ENCODE measurements at regions not wholly inside any gene's neighbourhood (a gene's known extent, or its start where the extent isn't known, plus 50 kb on each side); places are given as distances from the start of the nearest gene placed in this dataset.

DNA sequence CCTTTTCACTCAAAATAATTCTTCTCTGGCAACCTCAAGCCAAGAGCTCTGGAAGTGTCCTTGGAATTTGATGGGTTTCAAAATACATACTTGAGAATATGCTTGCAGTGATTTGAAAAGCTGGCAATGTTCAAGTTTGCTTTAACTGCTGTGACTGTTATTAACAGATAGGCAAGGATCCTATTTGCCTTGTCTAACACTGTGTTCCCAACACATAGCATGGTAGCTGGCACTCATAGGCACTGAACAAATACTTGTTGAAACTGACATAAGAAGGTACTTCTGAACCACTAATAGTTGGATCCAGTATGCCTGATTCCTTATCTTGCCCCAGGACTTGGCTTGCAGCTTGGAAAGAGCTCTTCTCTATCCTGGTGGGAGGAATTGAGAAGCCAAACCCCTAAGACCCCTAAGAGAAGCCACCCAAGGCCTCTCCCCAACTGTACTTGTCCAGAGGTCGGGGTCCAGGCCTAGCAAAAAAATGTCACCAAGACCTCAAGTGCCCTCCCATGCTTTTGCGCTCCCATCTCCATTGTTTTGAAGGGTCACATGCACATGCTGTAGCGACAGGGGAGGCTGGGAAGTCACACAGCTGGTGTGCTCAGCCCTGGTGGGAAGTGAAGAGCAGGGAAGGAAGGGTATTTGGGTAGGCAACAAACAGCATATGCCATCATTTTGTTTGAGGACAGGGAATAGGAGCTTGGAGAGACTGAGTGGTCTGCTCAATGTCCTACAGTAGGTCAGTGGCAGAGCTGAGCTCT lies 118.4 kb upstream of the HAAO start:
- Mint-ChIP-seq H3K9me3 (peaks cover 5% of the 10 kb centered on the region), H3K27ac (no peak overlapping the region), H3K4me3 (no peak overlapping the region), H3K36me3 (ENCODE audit: low read depth) (no peaks in the 10 kb centered on the region), H3K4me1 (peaks cover 43% of the 10 kb centered on the region), H3K27me3 (ENCODE audit: low read depth, poor library complexity) (peaks cover 19% of the 10 kb centered on the region)
- no peak for DNase-seq
- TF ChIP-seq, protein P1, sequence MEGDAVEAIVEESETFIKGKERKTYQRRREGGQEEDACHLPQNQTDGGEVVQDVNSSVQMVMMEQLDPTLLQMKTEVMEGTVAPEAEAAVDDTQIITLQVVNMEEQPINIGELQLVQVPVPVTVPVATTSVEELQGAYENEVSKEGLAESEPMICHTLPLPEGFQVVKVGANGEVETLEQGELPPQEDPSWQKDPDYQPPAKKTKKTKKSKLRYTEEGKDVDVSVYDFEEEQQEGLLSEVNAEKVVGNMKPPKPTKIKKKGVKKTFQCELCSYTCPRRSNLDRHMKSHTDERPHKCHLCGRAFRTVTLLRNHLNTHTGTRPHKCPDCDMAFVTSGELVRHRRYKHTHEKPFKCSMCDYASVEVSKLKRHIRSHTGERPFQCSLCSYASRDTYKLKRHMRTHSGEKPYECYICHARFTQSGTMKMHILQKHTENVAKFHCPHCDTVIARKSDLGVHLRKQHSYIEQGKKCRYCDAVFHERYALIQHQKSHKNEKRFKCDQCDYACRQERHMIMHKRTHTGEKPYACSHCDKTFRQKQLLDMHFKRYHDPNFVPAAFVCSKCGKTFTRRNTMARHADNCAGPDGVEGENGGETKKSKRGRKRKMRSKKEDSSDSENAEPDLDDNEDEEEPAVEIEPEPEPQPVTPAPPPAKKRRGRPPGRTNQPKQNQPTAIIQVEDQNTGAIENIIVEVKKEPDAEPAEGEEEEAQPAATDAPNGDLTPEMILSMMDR (IDR thresholded peaks at IDR 0.05), result no peak

DNA sequence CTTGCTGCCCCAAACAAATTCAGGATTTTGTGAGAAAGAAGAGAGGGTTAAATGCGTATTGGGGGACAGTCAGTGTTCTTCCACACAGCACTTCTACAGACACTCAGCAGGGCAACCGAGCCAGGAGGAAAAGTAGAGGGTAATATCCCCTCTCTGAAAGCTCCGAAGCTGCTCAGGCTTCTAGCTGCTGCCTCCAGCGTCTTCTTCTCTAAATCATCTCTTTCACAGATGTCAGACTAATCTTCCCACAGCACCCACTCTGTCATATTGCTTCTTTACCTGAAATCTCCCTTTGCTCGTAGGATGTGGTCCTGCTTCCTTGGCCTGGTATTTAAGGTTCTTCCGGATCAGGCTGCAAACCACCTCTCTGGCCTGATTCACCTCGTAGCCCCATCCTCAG lies 117.6 kb upstream of the HAAO start:
- Mint-ChIP-seq H3K4me3 (no peak overlapping the region), H3K27ac (peak overlapping the region; percentile 17), H3K9me3 (peaks cover 3% of the 10 kb centered on the region), H3K27me3 (ENCODE audit: low read depth, poor library complexity) (peaks cover 19% of the 10 kb centered on the region), H3K36me3 (ENCODE audit: low read depth) (no peaks in the 10 kb centered on the region), H3K4me1 (peaks cover 47% of the 10 kb centered on the region)
- TF ChIP-seq, protein P1 (IDR thresholded peaks at IDR 0.05), result no peak
- DNase-seq, result no peak

DNA sequence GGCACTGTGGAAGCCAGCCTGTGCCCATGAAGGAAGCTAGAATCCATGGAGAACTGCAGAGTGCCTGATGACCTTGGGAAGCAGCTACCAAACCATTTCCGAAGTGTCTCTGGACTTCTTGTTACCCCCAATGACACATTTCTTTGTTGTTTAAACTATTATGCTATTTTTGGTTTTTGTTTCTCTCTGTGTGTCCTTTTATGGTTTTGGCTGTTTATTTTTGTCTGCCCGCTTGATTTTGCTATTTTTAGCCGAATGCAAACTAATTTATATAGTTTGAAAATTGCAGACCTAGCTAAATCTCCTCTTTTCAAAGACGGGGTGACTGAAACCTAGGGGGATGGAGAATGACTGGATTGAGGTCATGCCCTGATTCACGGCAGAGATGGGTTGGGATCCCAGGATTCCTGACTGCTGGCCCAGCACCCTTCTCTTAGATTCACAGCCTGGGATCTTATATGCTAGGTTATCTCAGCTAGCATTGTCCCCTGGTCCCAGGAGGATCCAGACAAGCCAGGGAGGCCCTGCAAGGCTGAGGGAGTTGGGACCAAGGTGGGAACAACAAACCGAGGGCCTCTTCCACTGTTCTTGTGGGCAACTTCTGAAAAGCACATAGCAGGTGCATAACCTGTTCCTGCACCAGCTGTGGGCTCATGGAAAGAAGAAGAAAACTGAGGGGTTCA lies 116.3 kb upstream of the HAAO start:
- peaks cover 61% of the 10 kb centered on the region for H3K4me1 Mint-ChIP-seq
- H3K27ac Mint-ChIP-seq, result peak overlapping the region; percentile 54

DNA sequence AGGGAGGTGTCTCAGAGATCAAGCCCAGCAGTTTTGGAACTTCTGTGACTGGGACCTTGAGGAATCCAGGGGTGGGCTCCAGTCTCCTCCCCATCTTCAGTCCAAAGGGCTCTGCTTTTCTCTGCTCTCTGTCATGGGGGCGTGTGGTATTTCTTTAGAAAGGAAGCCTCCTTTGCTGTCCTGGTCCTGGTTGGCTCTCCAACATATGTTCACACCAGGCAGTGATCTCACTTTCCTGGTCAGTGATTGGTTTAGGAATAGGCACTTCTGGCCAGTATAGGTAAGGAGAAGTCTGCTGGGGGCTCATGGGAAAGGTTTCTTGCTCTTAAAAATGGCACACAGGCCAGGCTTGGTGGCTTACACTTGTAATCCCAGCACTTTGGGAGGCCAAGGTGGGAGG lies 115.5 kb upstream of the HAAO start:
- H3K9me3 Mint-ChIP-seq, result no peaks in the 10 kb centered on the region
- peaks cover 68% of the 10 kb centered on the region for H3K4me1 Mint-ChIP-seq
- no peak overlapping the region for H3K4me3 Mint-ChIP-seq
- H3K27ac Mint-ChIP-seq, result peak overlapping the region; percentile 96
- H3K36me3 Mint-ChIP-seq (ENCODE audit: low read depth), result no peaks in the 10 kb centered on the region
- TF ChIP-seq, protein P1 (IDR thresholded peaks at IDR 0.05), result no peak
- DNase-seq, result no peak
- H3K27me3 Mint-ChIP-seq (ENCODE audit: low read depth, poor library complexity), result peaks cover 19% of the 10 kb centered on the region

More for the DNA sequence above, 116.3 kb upstream of the HAAO start:
- no peaks in the 10 kb centered on the region for H3K9me3 Mint-ChIP-seq
- no peak overlapping the region for H3K4me3 Mint-ChIP-seq
- DNase-seq, result no peak
- TF ChIP-seq, protein P1 (IDR thresholded peaks at IDR 0.05), result no peak
- peaks cover 19% of the 10 kb centered on the region for H3K27me3 Mint-ChIP-seq (ENCODE audit: low read depth, poor library complexity)
- no peaks in the 10 kb centered on the region for H3K36me3 Mint-ChIP-seq (ENCODE audit: low read depth)

DNA sequence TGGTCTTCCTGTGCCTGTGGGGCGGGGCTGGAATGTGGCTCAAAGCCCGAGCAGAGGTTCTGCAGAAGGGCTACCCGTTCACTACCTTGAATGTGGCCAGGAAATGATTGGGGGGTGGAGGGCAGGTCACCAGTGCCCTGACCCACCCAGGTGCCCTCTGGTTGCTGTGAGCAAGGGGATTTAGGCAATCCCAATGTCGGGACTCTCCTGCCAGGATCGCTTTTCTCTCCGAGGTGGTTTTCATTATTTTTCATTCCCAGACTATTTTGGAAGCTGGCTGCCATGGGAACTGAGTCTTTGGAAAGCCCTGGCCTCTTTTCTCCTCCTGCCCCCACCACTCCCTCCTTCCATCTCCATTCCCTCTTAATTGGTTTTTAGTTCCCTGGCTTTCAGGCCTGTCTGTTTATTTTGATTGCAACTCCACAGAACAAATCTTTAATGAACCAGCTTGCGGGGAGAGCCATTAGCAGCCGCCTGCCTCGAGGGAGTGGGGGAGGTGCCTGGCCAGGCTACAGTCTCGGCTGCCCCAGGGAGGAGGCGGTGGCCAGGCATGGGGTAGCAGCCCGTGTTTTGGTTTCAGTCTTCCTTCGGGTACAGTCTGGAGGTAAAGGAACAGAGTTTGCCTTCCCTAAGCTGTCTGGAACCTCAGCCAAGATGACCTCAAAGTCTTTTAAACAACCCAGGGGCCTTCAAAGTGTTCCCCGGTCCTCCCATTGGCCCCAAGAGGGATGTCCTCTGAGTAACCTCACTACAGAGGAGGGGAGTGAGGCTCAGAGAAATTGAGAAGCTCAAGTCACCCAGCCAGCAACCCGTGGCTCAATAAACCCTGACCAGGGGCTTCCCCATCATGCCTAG lies 114.4 kb upstream of the HAAO start:
- Mint-ChIP-seq H3K36me3 (ENCODE audit: low read depth) (no peaks in the 10 kb centered on the region), H3K4me3 (peak overlapping the region; percentile 42), H3K27ac (peak overlapping the region; percentile 96), H3K4me1 (peaks cover 68% of the 10 kb centered on the region), H3K27me3 (ENCODE audit: low read depth, poor library complexity) (peaks cover 19% of the 10 kb centered on the region), H3K9me3 (no peaks in the 10 kb centered on the region)
- DNase-seq, result peak; percentile 38
- TF ChIP-seq, protein P1 (IDR thresholded peaks at IDR 0.05), result no peak

Measured in nephron progenitor cell (in vitro differentiated cells).